ENCODE measurements at regions not wholly inside any gene's neighbourhood (a gene's known extent, or its start where the extent isn't known, plus 50 kb on each side); places are given as distances from the start of the nearest gene placed in this dataset.

GRCh38 chr9:99680191-99680590 is 141.5 kb upstream of the NR4A3 start:
- H3K4me3 ChIP-seq (ENCODE audit: insufficient read depth, low read depth, low read length): no peak overlapping the region
- H3K27me3 ChIP-seq (ENCODE audit: control insufficient read depth, insufficient read depth, low read length): no peaks in the 10 kb centered on the region
- DNase-seq: no peak
- no peaks in the 10 kb centered on the region for H3K36me3 ChIP-seq (replicated peaks; ENCODE audit: control insufficient read depth, insufficient read depth, low read length)

- DNase-seq: no peak
- H3K36me3 ChIP-seq (replicated peaks; ENCODE audit: control insufficient read depth, insufficient read depth, low read length): no peaks in the 10 kb centered on the region
These were observed 140.6 kb upstream of the NR4A3 start for GRCh38 chr9:99681113-99681512.

GRCh38 chr9:99682378-99682777 is 139.3 kb upstream of the NR4A3 start:
- DNase-seq: no peak
- H3K36me3 ChIP-seq (replicated peaks; ENCODE audit: control insufficient read depth, insufficient read depth, low read length): no peaks in the 10 kb centered on the region
- H3K27me3 ChIP-seq (ENCODE audit: control insufficient read depth, insufficient read depth, low read length): no peaks in the 10 kb centered on the region
- no peak overlapping the region for H3K4me3 ChIP-seq (ENCODE audit: insufficient read depth, low read depth, low read length)

More at GRCh38 chr9:99681113-99681512, 140.6 kb upstream of the NR4A3 start:
- Histone ChIP-seq H3K4me3 (ENCODE audit: insufficient read depth, low read depth, low read length) (no peak overlapping the region), H3K27me3 (ENCODE audit: control insufficient read depth, insufficient read depth, low read length) (no peaks in the 10 kb centered on the region)

- DNase-seq: no peak
- no peaks in the 10 kb centered on the region for H3K36me3 ChIP-seq (replicated peaks; ENCODE audit: control insufficient read depth, insufficient read depth, low read length)
- H3K27me3 ChIP-seq (ENCODE audit: control insufficient read depth, insufficient read depth, low read length): no peaks in the 10 kb centered on the region
- no peak overlapping the region for H3K4me3 ChIP-seq (ENCODE audit: insufficient read depth, low read depth, low read length)
These were observed 138.8 kb upstream of the NR4A3 start for GRCh38 chr9:99682870-99683269.

- H3K4me3 ChIP-seq (ENCODE audit: insufficient read depth, low read depth, low read length): no peak overlapping the region
- no peaks in the 10 kb centered on the region for H3K36me3 ChIP-seq (replicated peaks; ENCODE audit: control insufficient read depth, insufficient read depth, low read length)
- no peaks in the 10 kb centered on the region for H3K27me3 ChIP-seq (ENCODE audit: control insufficient read depth, insufficient read depth, low read length)
- DNase-seq: no peak
These were observed 131.1 kb upstream of the NR4A3 start for GRCh38 chr9:99690573-99690972.

- H3K4me3 ChIP-seq (ENCODE audit: insufficient read depth, low read depth, low read length): no peak overlapping the region
- no peak for DNase-seq
These were observed 127.8 kb upstream of the NR4A3 start for GRCh38 chr9:99693888-99694287.

GRCh38 chr9:99694393-99694792 is 127.3 kb upstream of the NR4A3 start:
- Histone ChIP-seq H3K27me3 (ENCODE audit: control insufficient read depth, insufficient read depth, low read length) (no peaks in the 10 kb centered on the region), H3K36me3 (replicated peaks; ENCODE audit: control insufficient read depth, insufficient read depth, low read length) (no peaks in the 10 kb centered on the region), H3K4me3 (ENCODE audit: insufficient read depth, low read depth, low read length) (no peak overlapping the region)
- DNase-seq: no peak

More at GRCh38 chr9:99693888-99694287, 127.8 kb upstream of the NR4A3 start:
- Histone ChIP-seq H3K36me3 (replicated peaks; ENCODE audit: control insufficient read depth, insufficient read depth, low read length) (no peaks in the 10 kb centered on the region), H3K27me3 (ENCODE audit: control insufficient read depth, insufficient read depth, low read length) (no peaks in the 10 kb centered on the region)

- no peak for DNase-seq
- Histone ChIP-seq H3K4me3 (ENCODE audit: insufficient read depth, low read depth, low read length) (no peak overlapping the region), H3K36me3 (replicated peaks; ENCODE audit: control insufficient read depth, insufficient read depth, low read length) (no peaks in the 10 kb centered on the region), H3K27me3 (ENCODE audit: control insufficient read depth, insufficient read depth, low read length) (no peaks in the 10 kb centered on the region; the same call in 1 of the 2 replicates)
These were observed 122.3 kb upstream of the NR4A3 start for GRCh38 chr9:99699396-99699795.

- Histone ChIP-seq H3K27me3 (ENCODE audit: control insufficient read depth, insufficient read depth, low read length) (no peaks in the 10 kb centered on the region), H3K4me3 (ENCODE audit: insufficient read depth, low read depth, low read length) (no peak overlapping the region), H3K36me3 (replicated peaks; ENCODE audit: control insufficient read depth, insufficient read depth, low read length) (no peaks in the 10 kb centered on the region)
- DNase-seq: no peak
These were observed 109.5 kb upstream of the NR4A3 start for GRCh38 chr9:99712214-99712613.

- Histone ChIP-seq H3K4me3 (ENCODE audit: insufficient read depth, low read depth, low read length) (no peak overlapping the region), H3K27me3 (ENCODE audit: control insufficient read depth, insufficient read depth, low read length) (no peaks in the 10 kb centered on the region), H3K36me3 (replicated peaks; ENCODE audit: control insufficient read depth, insufficient read depth, low read length) (no peaks in the 10 kb centered on the region)
- no peak for DNase-seq
These were observed 107.8 kb upstream of the NR4A3 start for GRCh38 chr9:99713838-99714306.

- no peaks in the 10 kb centered on the region for H3K27me3 ChIP-seq (ENCODE audit: control insufficient read depth, insufficient read depth, low read length)
- no peak for DNase-seq
- no peak overlapping the region for H3K4me3 ChIP-seq (ENCODE audit: insufficient read depth, low read depth, low read length)
- H3K36me3 ChIP-seq (replicated peaks; ENCODE audit: control insufficient read depth, insufficient read depth, low read length): no peaks in the 10 kb centered on the region
These were observed 103.1 kb upstream of the NR4A3 start for GRCh38 chr9:99718631-99719030.

GRCh38 chr9:99720455-99721050 is 101.1 kb upstream of the NR4A3 start:
- Histone ChIP-seq H3K4me3 (ENCODE audit: insufficient read depth, low read depth, low read length) (no peak overlapping the region), H3K27me3 (ENCODE audit: control insufficient read depth, insufficient read depth, low read length) (no peaks in the 10 kb centered on the region), H3K36me3 (replicated peaks; ENCODE audit: control insufficient read depth, insufficient read depth, low read length) (no peaks in the 10 kb centered on the region)
- no peak for DNase-seq

- H3K27me3 ChIP-seq (ENCODE audit: control insufficient read depth, insufficient read depth, low read length): no peaks in the 10 kb centered on the region
- no peak overlapping the region for H3K4me3 ChIP-seq (ENCODE audit: insufficient read depth, low read depth, low read length)
- H3K36me3 ChIP-seq (replicated peaks; ENCODE audit: control insufficient read depth, insufficient read depth, low read length): no peaks in the 10 kb centered on the region
- DNase-seq: no peak
These were observed 99.8 kb upstream of the NR4A3 start for GRCh38 chr9:99721898-99722297.

GRCh38 chr9:99722877-99723276 is 98.8 kb upstream of the NR4A3 start:
- Histone ChIP-seq H3K36me3 (replicated peaks; ENCODE audit: control insufficient read depth, insufficient read depth, low read length) (no peaks in the 10 kb centered on the region), H3K4me3 (ENCODE audit: insufficient read depth, low read depth, low read length) (no peak overlapping the region), H3K27me3 (ENCODE audit: control insufficient read depth, insufficient read depth, low read length) (no peaks in the 10 kb centered on the region)
- no peak for DNase-seq

- H3K4me3 ChIP-seq (ENCODE audit: insufficient read depth, low read depth, low read length): no peak overlapping the region
- no peaks in the 10 kb centered on the region for H3K36me3 ChIP-seq (replicated peaks; ENCODE audit: control insufficient read depth, insufficient read depth, low read length)
- no peaks in the 10 kb centered on the region for H3K27me3 ChIP-seq (ENCODE audit: control insufficient read depth, insufficient read depth, low read length)
- no peak for DNase-seq
These were observed 97.0 kb upstream of the NR4A3 start for GRCh38 chr9:99724640-99725039.

- H3K27me3 ChIP-seq (ENCODE audit: control insufficient read depth, insufficient read depth, low read length): no peaks in the 10 kb centered on the region
- no peak for DNase-seq
- no peaks in the 10 kb centered on the region for H3K36me3 ChIP-seq (replicated peaks; ENCODE audit: control insufficient read depth, insufficient read depth, low read length)
- H3K4me3 ChIP-seq (ENCODE audit: insufficient read depth, low read depth, low read length): no peak overlapping the region
These were observed 95.8 kb upstream of the NR4A3 start for GRCh38 chr9:99725852-99726251.

Data from H7 (cell line).